ENCODE measurements at regions not wholly inside any gene's neighbourhood (a gene's known extent, or its start where the extent isn't known, plus 50 kb on each side); places are given as distances from the start of the nearest gene placed in this dataset.

DNA sequence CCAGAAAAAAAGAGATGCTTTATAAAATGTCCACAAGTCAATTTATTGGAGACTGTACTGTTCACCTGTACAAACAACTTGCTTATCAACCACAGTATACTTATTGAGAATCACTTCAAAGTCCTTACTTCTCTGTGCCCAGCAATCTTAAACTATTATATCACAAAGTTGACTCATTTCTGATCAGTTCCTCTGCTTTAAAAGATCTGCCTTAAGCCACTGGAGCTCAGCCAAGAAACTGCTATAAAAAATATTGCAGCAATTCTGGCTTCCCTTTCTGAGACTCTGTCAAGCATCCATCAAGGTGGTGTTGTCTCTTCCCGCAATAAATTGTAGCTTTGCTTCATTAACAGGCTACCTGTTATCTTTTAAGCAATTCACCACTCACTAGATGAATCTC, 375.2 kb upstream of the SPHKAP start:
- Histone ChIP-seq H3K4me2 (ENCODE audit: low read depth, low read length, poor library complexity, severe bottlenecking) (no peak overlapping the region), H3K9me2 (replicated peaks; ENCODE audit: insufficient read depth, low read length) (no peaks in the 10 kb centered on the region), H3K9me3 (ENCODE audit: insufficient read depth, low read length) (no peaks in the 10 kb centered on the region), H3F3A (ENCODE audit: insufficient read depth) (no peaks in the 10 kb centered on the region), H4K20me1 (ENCODE audit: low read depth, low read length) (no peaks in the 10 kb centered on the region), H3K36me3 (ENCODE audit: low read length) (no peaks in the 10 kb centered on the region), H3K27me3 (ENCODE audit: low read length) (no peaks in the 10 kb centered on the region), H3K79me2 (ENCODE audit: insufficient read depth, low read length) (no peaks in the 10 kb centered on the region), H2AFZ (ENCODE audit: low read depth, low read length, severe bottlenecking) (no peak overlapping the region), H3K27ac (ENCODE audit: low read depth, low read length) (no peak overlapping the region), H3K9ac (ENCODE audit: low read length) (no peak overlapping the region), H3K4me3 (ENCODE audit: insufficient read depth, low read length, poor library complexity, severe bottlenecking) (no peak overlapping the region)
- TF ChIP-seq, protein P1, sequence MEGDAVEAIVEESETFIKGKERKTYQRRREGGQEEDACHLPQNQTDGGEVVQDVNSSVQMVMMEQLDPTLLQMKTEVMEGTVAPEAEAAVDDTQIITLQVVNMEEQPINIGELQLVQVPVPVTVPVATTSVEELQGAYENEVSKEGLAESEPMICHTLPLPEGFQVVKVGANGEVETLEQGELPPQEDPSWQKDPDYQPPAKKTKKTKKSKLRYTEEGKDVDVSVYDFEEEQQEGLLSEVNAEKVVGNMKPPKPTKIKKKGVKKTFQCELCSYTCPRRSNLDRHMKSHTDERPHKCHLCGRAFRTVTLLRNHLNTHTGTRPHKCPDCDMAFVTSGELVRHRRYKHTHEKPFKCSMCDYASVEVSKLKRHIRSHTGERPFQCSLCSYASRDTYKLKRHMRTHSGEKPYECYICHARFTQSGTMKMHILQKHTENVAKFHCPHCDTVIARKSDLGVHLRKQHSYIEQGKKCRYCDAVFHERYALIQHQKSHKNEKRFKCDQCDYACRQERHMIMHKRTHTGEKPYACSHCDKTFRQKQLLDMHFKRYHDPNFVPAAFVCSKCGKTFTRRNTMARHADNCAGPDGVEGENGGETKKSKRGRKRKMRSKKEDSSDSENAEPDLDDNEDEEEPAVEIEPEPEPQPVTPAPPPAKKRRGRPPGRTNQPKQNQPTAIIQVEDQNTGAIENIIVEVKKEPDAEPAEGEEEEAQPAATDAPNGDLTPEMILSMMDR (IDR thresholded peaks at IDR 0.05; ENCODE audit: insufficient read depth, low read length, poor library complexity, severe bottlenecking), result no peak
- no peak for TF ChIP-seq EZH2phosphoT487 (conservative IDR thresholded peaks at IDR 0.05; ENCODE audit: low read length)

DNA sequence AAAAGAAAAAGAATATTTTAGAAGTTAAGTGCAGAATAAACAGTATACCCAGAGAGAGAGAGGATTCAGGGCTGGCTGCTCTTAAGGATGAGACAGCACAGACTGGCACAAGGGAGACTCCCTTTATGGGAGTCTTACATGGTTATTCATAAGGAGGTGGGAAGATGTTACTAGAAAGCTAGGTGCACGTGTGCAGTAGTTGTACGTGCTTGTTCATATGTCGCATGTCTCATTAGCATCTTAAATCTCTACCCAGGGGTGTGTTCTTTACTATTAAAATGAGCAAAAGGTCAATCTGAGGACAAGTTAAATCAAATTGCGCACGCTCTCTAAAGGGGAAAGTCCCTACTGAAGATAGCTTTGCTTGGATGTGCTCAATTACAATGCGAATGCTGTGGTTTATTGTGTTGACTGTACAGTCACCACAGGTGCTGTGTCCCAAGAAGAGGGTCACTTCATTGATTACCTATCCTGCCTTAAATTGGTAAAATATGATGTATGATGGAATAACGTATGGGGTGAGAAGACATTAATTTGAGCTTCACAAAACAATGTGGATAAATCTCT, 368.0 kb upstream of the SPHKAP start:
- H3K36me3 ChIP-seq (ENCODE audit: low read length), result no peaks in the 10 kb centered on the region
- H3K9me3 ChIP-seq (ENCODE audit: insufficient read depth, low read length), result no peaks in the 10 kb centered on the region
- TF ChIP-seq, protein P1 (IDR thresholded peaks at IDR 0.05; ENCODE audit: insufficient read depth, low read length, poor library complexity, severe bottlenecking), result no peak
- no peak for TF ChIP-seq EZH2phosphoT487 (conservative IDR thresholded peaks at IDR 0.05; ENCODE audit: low read length)
- H3K4me3 ChIP-seq (ENCODE audit: insufficient read depth, low read length, poor library complexity, severe bottlenecking), result no peak overlapping the region
- no peak overlapping the region for H2AFZ ChIP-seq (ENCODE audit: low read depth, low read length, severe bottlenecking)
- H3F3A ChIP-seq (ENCODE audit: insufficient read depth), result no peaks in the 10 kb centered on the region
- H3K27ac ChIP-seq (ENCODE audit: low read depth, low read length), result no peak overlapping the region
- H3K4me2 ChIP-seq (ENCODE audit: low read depth, low read length, poor library complexity, severe bottlenecking), result no peak overlapping the region
- H3K79me2 ChIP-seq (ENCODE audit: insufficient read depth, low read length), result no peaks in the 10 kb centered on the region
- H3K9ac ChIP-seq (ENCODE audit: low read length), result no peak overlapping the region
- no peaks in the 10 kb centered on the region for H4K20me1 ChIP-seq (ENCODE audit: low read depth, low read length)
- no peaks in the 10 kb centered on the region for H3K9me2 ChIP-seq (replicated peaks; ENCODE audit: insufficient read depth, low read length)
- H3K27me3 ChIP-seq (ENCODE audit: low read length), result no peaks in the 10 kb centered on the region

DNA sequence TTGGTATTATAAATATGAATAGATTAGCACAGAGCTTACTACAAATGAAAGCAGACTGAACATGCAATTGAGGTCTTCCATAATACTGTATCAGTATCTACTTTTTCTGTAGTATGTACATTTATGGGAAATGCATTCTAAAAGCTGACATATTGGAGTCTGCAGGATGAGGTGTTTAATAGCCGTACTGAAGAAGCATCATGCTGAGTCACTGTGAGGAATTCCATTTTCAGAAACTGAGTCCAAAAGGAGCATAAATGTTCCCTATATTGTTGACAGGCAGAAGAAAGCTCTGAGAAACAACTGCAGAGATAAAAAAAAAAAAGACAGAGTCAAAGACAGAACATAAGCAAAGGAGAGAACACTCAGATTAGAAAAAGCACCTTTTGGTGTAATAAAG, 366.7 kb upstream of the SPHKAP start:
- no peak overlapping the region for H3K4me2 ChIP-seq (ENCODE audit: low read depth, low read length, poor library complexity, severe bottlenecking)
- no peak overlapping the region for H2AFZ ChIP-seq (ENCODE audit: low read depth, low read length, severe bottlenecking)
- TF ChIP-seq, protein P1 (IDR thresholded peaks at IDR 0.05; ENCODE audit: insufficient read depth, low read length, poor library complexity, severe bottlenecking), result no peak
- TF ChIP-seq EZH2phosphoT487 (conservative IDR thresholded peaks at IDR 0.05; ENCODE audit: low read length), result no peak
- no peak overlapping the region for H3K9ac ChIP-seq (ENCODE audit: low read length)
- H3K9me3 ChIP-seq (ENCODE audit: insufficient read depth, low read length), result no peaks in the 10 kb centered on the region
- H3K27me3 ChIP-seq (ENCODE audit: low read length), result no peaks in the 10 kb centered on the region
- H3K36me3 ChIP-seq (ENCODE audit: low read length), result no peaks in the 10 kb centered on the region
- no peak overlapping the region for H3K4me3 ChIP-seq (ENCODE audit: insufficient read depth, low read length, poor library complexity, severe bottlenecking)
- H3F3A ChIP-seq (ENCODE audit: insufficient read depth), result no peaks in the 10 kb centered on the region
- H3K9me2 ChIP-seq (replicated peaks; ENCODE audit: insufficient read depth, low read length), result no peaks in the 10 kb centered on the region
- H3K79me2 ChIP-seq (ENCODE audit: insufficient read depth, low read length), result no peaks in the 10 kb centered on the region
- no peak overlapping the region for H3K27ac ChIP-seq (ENCODE audit: low read depth, low read length)
- no peaks in the 10 kb centered on the region for H4K20me1 ChIP-seq (ENCODE audit: low read depth, low read length)
